NCI-H748 treated with DMSO at 0.1 percent for 48 hours (cell line): ENCODE measurements at regions not wholly inside any gene's neighbourhood (a gene's known extent, or its start where the extent isn't known, plus 50 kb on each side); places are given as distances from the start of the nearest gene placed in this dataset.

ENCODE experiments used
- DNase-seq: peaks from one replicate; lab custom pipeline; 2025; lab: John Stamatoyannopoulos, UW

DNA sequence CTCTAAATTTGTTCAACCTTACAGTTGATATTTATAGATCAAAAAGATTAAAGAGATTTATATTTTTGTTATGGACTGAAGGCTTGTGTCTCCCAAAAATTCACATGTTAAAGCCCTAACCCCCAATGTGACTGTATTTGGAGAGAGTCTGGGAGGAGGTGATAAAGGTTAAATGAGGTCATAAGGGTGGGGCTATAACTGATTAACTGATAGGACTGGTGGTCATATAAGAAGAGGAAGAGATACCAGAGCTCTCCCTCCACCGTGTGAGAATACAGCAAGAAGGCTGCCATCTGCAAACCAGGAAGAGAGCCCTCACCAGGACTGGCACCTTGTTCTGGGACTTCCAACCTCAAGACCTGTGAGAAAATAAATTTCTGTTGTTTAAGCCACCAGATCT is 264.3 kb downstream of the ENC1 start:
- DNase-seq = no peak

- DNase-seq = no peak
Measured at GRCh38 chr5:74375271-74375670, 265.3 kb downstream of the ENC1 start.

- DNase-seq = no peak
Measured at GRCh38 chr5:74374656-74375055, 265.9 kb downstream of the ENC1 start.

GRCh38 chr5:74373076-74373475 is 267.5 kb downstream of the ENC1 start:
- no peak for DNase-seq

DNA sequence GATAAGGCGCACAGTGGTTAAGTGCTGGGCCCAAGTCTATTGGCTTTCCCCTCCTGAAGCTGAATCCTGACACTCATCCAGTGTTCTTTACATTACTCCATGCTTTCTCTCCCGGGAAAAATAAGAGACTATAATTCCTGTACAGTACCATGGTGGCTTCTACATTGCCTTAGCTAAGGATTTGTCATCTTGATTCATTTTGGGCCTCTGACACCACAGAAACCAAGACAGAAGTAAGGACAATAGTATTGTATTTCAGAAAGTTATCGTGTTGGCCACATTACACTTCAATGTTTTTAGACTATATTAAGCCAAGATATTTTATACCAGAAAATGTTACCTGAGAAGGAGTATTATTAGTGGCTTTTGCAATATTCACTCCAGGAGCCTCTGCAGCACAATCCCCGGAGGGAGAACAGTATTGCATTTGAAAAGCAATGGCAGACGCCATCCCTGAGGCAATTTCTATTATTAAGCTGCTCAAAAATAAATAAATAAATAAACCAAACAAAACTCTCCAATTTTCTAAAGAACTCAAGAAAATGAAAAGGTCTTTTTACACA is 267.9 kb downstream of the ENC1 start:
- DNase-seq = no peak

DNA sequence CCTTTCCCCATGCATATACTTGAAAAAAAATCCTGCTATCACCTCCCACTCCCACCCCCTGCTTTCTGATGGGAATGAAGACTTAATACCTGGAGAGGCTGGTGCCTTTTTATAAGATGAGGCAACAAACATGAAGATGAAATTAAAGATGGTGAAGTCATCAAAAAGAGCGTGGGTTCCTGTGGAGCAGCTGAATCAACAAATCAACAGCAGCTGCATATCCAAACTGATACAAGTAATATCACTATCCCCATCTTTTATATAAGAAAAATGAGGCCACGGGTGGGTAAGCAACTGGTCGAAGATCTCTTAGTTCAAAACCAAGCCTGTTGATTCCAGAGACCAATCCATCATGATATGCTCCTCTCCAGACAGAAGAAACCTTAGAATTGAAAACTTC is 268.5 kb downstream of the ENC1 start:
- no peak for DNase-seq

DNA sequence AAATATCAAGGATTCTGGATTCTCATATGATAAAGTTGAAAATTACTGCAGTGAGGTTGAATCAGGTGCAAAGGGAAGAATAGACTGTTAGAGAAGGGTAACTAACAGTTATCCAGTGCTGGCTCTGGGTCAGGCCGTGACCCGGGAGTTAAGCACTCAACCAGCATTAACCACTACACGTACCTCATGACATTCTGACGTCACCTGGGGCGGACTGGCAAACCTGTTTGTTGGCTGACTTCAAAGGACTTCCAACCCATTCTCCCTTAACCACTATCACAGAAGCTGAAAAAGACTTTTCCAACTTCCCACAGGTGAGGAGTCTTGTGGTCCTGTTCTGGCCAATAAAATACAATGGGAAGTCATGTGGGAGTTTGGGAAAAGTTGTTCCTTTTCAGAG is 268.9 kb downstream of the ENC1 start:
- DNase-seq = no peak

DNA sequence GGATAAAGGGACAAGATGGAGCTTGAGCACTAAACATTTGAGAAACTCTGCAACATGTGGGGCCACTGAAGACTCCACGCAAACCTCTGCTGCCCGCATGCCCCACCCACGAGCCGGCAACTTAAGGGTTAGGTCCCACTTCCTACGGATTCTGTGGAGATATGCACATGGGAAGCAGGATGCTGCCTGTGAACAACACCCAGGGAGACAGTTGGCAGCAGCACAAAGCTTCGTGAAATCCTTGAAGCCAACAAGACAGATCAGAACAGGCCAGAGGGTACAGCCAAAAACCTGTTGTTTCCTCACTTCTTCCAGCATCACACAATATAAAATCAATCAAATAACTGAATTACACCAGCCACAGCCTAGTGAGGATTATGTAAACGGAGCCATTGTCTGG is 270.4 kb downstream of the ENC1 start:
- DNase-seq = no peak

DNA sequence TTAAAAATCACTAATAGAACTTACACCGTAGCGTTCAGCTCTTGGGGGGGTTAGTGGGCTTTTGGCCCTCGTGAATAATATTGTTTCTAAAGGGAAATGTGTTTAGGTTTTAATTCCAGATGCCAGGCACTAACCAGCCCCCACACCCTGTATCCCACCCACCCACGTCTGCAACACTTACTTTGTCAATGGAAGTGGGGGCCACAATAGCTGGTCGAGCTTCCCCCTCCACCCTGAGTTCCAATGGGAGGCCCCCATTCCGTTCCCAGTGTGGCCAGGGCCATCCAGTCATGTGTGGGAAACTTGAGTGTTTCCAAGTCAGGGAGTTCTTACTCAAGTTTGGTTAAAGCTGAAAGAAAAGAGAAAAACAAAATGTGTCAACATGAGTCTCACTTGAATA is 271.4 kb downstream of the ENC1 start:
- no peak for DNase-seq

- DNase-seq = no peak
Measured at GRCh38 chr5:74367934-74368333, 272.6 kb downstream of the ENC1 start.

- no peak for DNase-seq
Measured at GRCh38 chr5:74367241-74367733, 273.2 kb downstream of the ENC1 start.

- DNase-seq = no peak
Measured at GRCh38 chr5:74365723-74366122, 274.8 kb downstream of the ENC1 start.

GRCh38 chr5:74364507-74364906 is 276.0 kb downstream of the ENC1 start:
- no peak for DNase-seq

DNA sequence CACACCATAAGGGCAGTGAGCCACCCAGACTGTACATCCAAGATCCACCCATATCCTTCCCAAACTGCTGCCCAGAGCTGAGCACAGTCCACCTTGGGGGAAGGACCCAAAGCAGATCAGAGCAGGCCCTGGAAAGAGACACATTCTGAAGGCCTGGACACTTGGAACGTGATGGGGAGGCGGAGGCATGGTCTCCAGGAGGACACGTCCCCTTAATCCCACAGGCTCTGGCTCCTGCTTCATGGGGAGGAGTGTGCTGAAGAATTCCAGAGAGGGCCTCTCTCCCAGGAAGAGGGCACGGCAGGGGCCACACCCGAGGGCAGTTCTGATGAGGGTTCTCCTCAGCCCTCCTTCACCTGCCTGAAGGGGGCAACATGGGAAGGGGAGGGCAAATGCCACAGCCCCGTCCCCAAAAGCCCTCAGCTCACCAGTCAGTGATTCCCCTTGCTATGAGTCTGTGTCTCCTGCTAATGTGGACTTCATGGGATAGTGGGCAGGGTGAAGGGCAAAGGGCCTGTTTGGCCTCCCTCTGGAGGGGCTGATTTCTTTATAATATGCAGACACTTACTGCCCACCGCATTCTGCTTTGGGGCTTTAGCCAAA is 276.8 kb downstream of the ENC1 start:
- no peak for DNase-seq

GRCh38 chr5:74361406-74362358 is 278.8 kb downstream of the ENC1 start:
- no peak for DNase-seq

DNA sequence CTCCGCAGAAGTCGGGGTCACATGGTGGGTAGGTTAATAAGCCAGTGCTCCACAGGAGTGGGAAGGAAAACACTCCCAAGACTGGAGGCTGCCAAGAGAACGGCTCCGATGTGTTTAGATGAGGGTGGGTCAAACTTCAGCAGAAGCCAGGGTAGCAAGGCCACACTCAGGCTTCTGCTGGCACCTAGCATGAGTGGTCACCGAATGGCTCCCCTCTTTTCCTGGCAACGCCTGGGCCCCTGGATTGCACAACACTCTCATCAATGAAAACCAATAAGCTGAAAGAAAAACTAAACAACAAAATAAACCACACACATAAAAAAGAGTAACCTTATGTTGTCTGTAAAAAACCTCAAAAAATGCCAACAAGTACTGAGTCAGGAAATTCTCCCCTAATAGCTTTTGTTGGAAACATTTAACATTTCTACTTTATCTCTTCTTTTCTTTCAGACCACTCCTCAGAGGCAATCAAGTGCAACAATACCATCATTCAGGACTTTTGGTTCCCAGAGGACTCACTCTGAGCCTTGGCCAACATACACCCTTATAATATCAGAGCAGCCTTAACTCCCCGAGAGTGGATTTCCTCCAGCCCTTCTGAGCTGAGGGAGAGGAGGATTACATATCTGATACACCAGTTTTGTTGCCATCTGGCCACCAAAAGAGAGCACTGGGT is 279.9 kb downstream of the ENC1 start:
- DNase-seq = no peak

- peak; percentile 40 for DNase-seq
Measured at GRCh38 chr5:74357827-74358226, 282.7 kb downstream of the ENC1 start.

DNA sequence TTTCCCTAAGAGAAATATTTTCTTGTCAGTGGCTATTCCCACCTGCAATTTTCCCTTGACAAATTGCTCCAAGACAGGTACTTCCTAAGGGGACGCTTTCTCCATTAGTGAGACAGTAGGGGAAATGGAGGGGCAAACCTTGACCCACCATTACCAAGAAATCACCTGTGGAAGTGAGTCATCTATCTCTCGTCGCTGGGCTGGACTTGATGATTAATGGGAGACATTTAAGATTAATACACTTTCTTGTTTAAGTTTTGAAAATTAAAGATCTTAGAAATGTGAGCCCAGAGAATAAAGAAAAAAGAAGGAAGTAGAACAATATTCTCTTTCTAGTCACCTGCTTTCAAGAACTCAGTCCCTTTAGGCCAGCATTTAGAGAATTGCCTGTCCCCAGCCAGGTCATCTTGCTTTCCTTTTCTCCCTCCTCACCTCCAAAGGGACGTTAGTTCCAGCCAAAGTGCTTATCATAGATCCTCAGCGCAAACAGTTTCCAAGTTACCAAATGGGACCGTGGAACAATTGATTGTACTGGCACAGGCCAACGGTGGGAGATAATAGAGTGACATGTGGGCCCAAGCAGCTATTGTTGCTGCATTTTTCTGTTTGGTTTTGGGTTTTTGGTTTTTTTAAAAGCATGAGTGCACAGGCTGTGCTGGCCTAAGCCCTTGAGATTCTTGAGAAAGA is 284.4 kb downstream of the ENC1 start:
- no peak for DNase-seq

GRCh38 chr5:74355041-74355824 is 285.3 kb downstream of the ENC1 start:
- no peak for DNase-seq

DNA sequence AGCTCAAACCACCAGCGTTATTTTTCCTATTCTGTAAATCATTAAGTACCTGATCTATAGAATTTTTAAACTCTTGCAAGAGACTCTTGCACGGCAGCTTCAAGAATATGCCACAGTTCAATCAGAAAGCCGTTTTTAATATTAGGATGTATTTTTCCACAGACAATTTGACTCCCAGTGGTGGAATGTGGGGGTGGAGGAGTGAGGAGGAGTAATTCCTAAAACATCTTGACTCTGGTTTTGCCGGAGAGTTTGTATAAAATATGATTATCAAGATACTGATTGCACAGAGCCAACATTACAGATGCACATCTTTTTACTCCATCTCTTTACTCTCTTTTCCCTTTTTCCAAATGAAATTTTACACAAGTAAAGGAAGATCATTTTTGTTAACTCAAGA is 288.3 kb downstream of the ENC1 start:
- no peak for DNase-seq
